DMS79 treated with DMSO at 0.1 percent for 48 hours (cell line): ENCODE measurements at regions not wholly inside any gene's neighbourhood (a gene's known extent, or its start where the extent isn't known, plus 50 kb on each side); places are given as distances from the start of the nearest gene placed in this dataset.
"Not testable (repeated sequence)": the region's sequence is repeated elsewhere in the genome, so short reads cannot be mapped to it uniquely, and the experiment has no call there.

Source experiments
- DNase-seq: peaks from one replicate; lab custom pipeline; 2025; lab: John Stamatoyannopoulos, UW

GRCh38 chr1:214980921-214981320 lies 101.6 kb upstream of the KCNK2 start:
- DNase-seq, result no peak

GRCh38 chr1:214983126-214983869 lies 99.2 kb upstream of the KCNK2 start:
- DNase-seq, result no peak

- no peak for DNase-seq
These were observed 93.2 kb upstream of the KCNK2 start for GRCh38 chr1:214989341-214989740.

GRCh38 chr1:214990619-214991018 lies 91.9 kb upstream of the KCNK2 start:
- no peak for DNase-seq

- DNase-seq, result no peak
These were observed 90.7 kb upstream of the KCNK2 start for GRCh38 chr1:214991691-214992315.

GRCh38 chr1:214993419-214993818 lies 89.1 kb upstream of the KCNK2 start:
- no peak for DNase-seq

- no peak for DNase-seq
These were observed 84.9 kb upstream of the KCNK2 start for GRCh38 chr1:214997685-214998084.

GRCh38 chr1:215001419-215002021 lies 81.0 kb upstream of the KCNK2 start:
- no peak for DNase-seq

- DNase-seq, result no peak
These were observed 80.1 kb upstream of the KCNK2 start for GRCh38 chr1:215002471-215002870.

GRCh38 chr1:215003686-215004085 lies 78.9 kb upstream of the KCNK2 start:
- DNase-seq, result no peak

- DNase-seq, result no peak
These were observed 78.3 kb upstream of the KCNK2 start for GRCh38 chr1:215004121-215004827.

- DNase-seq, result no peak
These were observed 77.5 kb upstream of the KCNK2 start for GRCh38 chr1:215005078-215005477.

- DNase-seq, result no peak
These were observed 76.7 kb upstream of the KCNK2 start for GRCh38 chr1:215005656-215006345.

GRCh38 chr1:215007880-215008279 lies 74.7 kb upstream of the KCNK2 start:
- no peak for DNase-seq

- no peak for DNase-seq
These were observed 64.0 kb upstream of the KCNK2 start for GRCh38 chr1:215018555-215018954.

GRCh38 chr1:215022204-215022603 lies 60.3 kb upstream of the KCNK2 start:
- no peak for DNase-seq

GRCh38 chr1:215022741-215023141 lies 59.8 kb upstream of the KCNK2 start:
- no peak for DNase-seq

GRCh38 chr1:215023155-215023832 lies 59.2 kb upstream of the KCNK2 start:
- DNase-seq, result no peak

GRCh38 chr1:215028954-215029353 lies 53.6 kb upstream of the KCNK2 start:
- no peak for DNase-seq

- not testable (repeated sequence) for DNase-seq
These were observed 52.0 kb upstream of the KCNK2 start for GRCh38 chr1:215030581-215030980.

- DNase-seq, result no peak
These were observed 51.1 kb upstream of the KCNK2 start for GRCh38 chr1:215031392-215031791.
